ENCODE measurements at regions not wholly inside any gene's neighbourhood (a gene's known extent, or its start where the extent isn't known, plus 50 kb on each side); places are given as distances from the start of the nearest gene placed in this dataset.

DNA sequence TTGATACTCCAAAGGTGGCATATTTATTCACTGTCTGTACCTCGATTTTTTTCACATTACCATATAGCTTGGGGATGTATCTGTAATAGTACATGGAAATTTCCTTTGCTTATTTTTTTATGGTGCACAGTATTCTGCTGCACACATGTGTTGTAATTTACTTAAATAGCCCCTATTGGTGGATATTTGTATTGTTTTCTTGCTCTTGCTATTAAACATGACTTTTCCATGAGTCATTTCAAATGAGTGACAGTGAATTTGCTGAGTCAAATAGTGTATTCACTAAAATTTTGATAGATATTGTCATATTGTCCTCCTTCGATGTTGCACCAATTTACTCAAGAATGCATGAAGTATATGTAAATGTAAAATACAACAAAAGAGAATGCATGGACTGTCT, 122.7 kb upstream of the STEAP4 start:
- no peak overlapping the region for H3K27ac ChIP-seq
- H3K27me3 ChIP-seq (ENCODE audit: insufficient read depth in 3 of 3, low read length in 2 of 3), result no peaks in the 10 kb centered on the region
- DNase-seq, result no peak
- H3K36me3 ChIP-seq (ENCODE audit: insufficient read depth in 1 of 2, low read depth in 1 of 2), result no peaks in the 10 kb centered on the region
- ATAC-seq, result no peak
- no peak overlapping the region for H3K4me3 ChIP-seq
- no peaks in the 10 kb centered on the region for H3K9me3 ChIP-seq
- TF ChIP-seq, protein P1, sequence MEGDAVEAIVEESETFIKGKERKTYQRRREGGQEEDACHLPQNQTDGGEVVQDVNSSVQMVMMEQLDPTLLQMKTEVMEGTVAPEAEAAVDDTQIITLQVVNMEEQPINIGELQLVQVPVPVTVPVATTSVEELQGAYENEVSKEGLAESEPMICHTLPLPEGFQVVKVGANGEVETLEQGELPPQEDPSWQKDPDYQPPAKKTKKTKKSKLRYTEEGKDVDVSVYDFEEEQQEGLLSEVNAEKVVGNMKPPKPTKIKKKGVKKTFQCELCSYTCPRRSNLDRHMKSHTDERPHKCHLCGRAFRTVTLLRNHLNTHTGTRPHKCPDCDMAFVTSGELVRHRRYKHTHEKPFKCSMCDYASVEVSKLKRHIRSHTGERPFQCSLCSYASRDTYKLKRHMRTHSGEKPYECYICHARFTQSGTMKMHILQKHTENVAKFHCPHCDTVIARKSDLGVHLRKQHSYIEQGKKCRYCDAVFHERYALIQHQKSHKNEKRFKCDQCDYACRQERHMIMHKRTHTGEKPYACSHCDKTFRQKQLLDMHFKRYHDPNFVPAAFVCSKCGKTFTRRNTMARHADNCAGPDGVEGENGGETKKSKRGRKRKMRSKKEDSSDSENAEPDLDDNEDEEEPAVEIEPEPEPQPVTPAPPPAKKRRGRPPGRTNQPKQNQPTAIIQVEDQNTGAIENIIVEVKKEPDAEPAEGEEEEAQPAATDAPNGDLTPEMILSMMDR (IDR thresholded peaks at IDR 0.05), result no peak
- no peaks in the 10 kb centered on the region for H3K4me1 ChIP-seq
- WGBS, 3 donors, result 65 to 66% (median 65%) methylated on average over 2 of the region's 2 CpGs
- intact Hi-C loops (cut with DNase I), result no loop called here

DNA sequence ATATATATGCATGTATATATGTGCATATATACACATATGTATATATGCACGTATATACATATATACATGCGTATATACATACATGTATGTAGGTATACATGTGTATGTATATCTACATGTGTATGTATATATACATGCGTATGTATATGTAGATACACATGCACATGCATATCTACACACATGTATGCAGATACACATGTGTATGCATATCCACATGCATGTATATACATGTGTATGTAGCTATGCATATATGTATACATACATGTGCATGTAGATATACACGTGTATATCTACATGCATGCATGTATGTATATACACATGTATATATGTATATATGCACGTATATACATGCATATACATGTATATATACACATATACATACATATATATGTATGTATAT, 95.8 kb upstream of the STEAP4 start:
- Histone ChIP-seq H3K27ac (no peak overlapping the region), H3K27me3 (ENCODE audit: insufficient read depth in 3 of 3, low read length in 2 of 3) (no peaks in the 10 kb centered on the region), H3K4me3 (no peak overlapping the region), H3K36me3 (ENCODE audit: insufficient read depth in 1 of 2, low read depth in 1 of 2) (no peaks in the 10 kb centered on the region), H3K9me3 (no peaks in the 10 kb centered on the region), H3K4me1 (no peaks in the 10 kb centered on the region)
- WGBS, 3 donors, result 90 to 94% (median 93%) methylated on average over 5 of the region's 5 CpGs
- TF ChIP-seq, protein P1 (IDR thresholded peaks at IDR 0.05), result no peak
- intact Hi-C loops (cut with DNase I), result no loop called here
- DNase-seq (no peak), ATAC-seq (no peak)

DNA sequence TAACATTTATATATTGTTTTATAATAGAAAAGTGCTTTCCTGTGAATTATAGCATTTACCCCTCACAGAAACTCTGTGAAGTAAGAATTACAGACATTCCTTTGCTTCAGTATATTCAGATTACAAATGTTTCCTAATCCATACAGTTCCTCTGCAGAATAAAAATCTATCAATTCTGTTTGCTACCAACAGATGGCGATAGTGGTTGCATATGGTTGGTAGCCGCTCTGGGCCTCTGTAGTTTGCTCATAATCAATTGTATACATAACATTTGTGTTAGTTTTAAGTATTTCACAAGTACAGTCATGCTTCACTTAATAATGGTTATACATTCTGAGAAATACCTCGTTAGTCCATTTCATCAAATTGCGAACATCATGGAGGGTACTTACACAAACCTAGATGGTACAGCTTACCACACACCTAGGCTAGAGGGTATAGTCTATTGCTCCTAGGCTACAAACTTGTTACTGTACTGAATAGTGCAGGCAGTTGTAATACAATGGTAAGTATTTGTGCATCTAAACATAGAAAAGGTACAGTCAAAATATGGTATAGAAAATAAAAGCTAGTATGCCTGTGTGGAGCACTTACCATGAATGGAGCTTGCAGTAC, 94.4 kb upstream of the STEAP4 start:
- no peaks in the 10 kb centered on the region for H3K36me3 ChIP-seq (ENCODE audit: insufficient read depth in 1 of 2, low read depth in 1 of 2)
- H3K4me3 ChIP-seq, result no peak overlapping the region
- WGBS, 3 donors, result 74 to 79% (median 76%) methylated on average over 4 of the region's 4 CpGs
- intact Hi-C loops (cut with DNase I), result no loop called here
- TF ChIP-seq, protein P1 (IDR thresholded peaks at IDR 0.05), result peak; percentile 11
- ATAC-seq (no peak), DNase-seq (no peak)
- no peaks in the 10 kb centered on the region for H3K27me3 ChIP-seq (ENCODE audit: insufficient read depth in 3 of 3, low read length in 2 of 3)
- H3K27ac ChIP-seq, result no peak overlapping the region
- no peaks in the 10 kb centered on the region for H3K9me3 ChIP-seq
- H3K4me1 ChIP-seq, result no peaks in the 10 kb centered on the region

DNA sequence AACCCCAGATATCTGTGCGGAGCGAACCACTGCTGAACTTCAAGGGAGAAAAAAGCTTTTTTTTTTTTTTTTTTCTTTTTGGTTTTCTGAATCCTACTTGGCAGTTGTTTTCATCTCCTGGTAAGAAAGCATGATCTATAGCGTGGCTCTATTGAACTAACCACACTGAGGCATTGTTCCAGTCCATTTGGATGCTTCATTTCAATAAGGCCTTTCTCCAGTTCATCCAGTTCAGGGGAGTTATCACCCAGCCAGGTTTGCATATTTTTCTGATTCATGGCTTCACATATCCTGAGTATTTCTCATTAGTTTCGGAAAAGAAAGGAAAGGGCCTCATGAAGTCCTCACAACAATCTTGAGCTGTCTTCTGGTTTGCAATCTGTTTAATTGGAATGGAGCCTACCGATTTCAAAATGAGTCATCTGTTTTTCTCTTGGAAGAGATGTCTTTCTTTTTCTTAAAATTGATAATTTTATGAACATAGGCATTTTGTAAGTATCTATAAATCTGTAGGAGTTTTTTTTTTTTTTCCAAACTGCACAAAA, 93.1 kb upstream of the STEAP4 start:
- intact Hi-C loops (cut with DNase I), result no loop called here
- Histone ChIP-seq H3K36me3 (ENCODE audit: insufficient read depth in 1 of 2, low read depth in 1 of 2) (no peaks in the 10 kb centered on the region), H3K9me3 (no peaks in the 10 kb centered on the region), H3K27me3 (ENCODE audit: insufficient read depth in 3 of 3, low read length in 2 of 3) (no peaks in the 10 kb centered on the region), H3K4me1 (no peaks in the 10 kb centered on the region), H3K27ac (no peak overlapping the region), H3K4me3 (no peak overlapping the region)
- DNase-seq, result no peak
- no peak for ATAC-seq
- 81 to 88% (median 83%) methylated on average over 5 of the region's 5 CpGs for WGBS, 3 donors
- TF ChIP-seq, protein P1 (IDR thresholded peaks at IDR 0.05), result no peak

DNA sequence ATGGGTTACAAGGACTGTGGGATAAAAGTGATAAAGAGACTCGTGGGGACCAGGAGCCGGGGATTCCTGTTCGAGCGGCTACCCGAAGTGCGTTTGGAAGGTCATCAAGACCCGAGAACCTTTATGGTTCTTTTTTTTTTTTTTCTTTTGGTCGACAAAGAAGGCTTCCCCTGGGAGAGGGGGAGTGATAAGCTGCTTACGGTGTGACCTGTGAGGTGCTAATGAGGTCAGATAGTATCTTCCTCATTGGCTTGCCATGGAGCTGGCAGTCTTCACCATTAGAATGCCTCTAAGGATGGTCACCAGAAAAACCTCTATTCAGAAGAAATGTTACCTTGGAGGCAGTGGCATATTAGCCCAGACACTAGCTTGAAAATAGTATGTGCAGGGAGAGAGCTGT, 92.3 kb upstream of the STEAP4 start:
- intact Hi-C loops (cut with DNase I), result no loop called here
- Histone ChIP-seq H3K9me3 (no peaks in the 10 kb centered on the region), H3K27me3 (ENCODE audit: insufficient read depth in 3 of 3, low read length in 2 of 3) (no peaks in the 10 kb centered on the region), H3K27ac (no peak overlapping the region), H3K4me1 (no peaks in the 10 kb centered on the region), H3K4me3 (no peak overlapping the region), H3K36me3 (ENCODE audit: insufficient read depth in 1 of 2, low read depth in 1 of 2) (no peaks in the 10 kb centered on the region)
- WGBS, 3 donors, result 51 to 68% (median 56%) methylated on average over 9 of the region's 9 CpGs
- TF ChIP-seq, protein P1 (IDR thresholded peaks at IDR 0.05), result no peak
- DNase-seq, result no peak
- no peak for ATAC-seq
